ENCODE measurements at regions not wholly inside any gene's neighbourhood (a gene's known extent, or its start where the extent isn't known, plus 50 kb on each side); places are given as distances from the start of the nearest gene placed in this dataset.

DNA sequence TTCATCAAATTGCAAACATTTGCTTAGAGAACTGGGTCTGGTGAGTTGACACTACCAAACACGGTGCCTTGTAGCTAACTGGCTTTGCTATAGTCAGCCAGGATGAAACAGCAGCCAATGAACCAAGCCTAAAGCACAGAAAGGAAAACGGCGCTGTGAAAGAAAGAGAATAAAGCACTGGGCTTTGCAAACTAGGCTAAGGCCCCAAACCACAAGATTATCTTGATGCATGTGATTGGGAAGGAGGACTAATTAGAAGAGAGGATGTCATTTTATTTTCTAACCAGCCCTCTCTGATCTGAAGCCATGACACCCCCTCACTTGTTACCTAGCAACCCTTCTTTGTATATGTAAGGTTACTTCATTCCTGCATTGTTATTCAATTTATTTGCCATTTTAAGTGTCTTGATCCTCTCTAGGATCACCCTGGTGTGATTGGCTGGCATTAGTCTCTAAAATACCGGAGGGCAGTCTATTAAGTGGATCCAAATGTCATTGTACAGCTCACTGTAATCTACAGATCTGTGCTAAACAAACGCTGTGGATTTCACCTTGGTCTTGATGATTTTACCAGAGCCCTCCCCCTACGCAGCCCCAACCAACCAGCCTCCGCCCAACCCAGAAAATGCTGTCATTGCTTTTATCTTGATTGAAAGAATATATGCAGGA lies 395.4 kb upstream of the ACVR2A start:
- intact Hi-C loops (cut with micrococcal nuclease): no loop called here
- TF ChIP-seq, protein P1, sequence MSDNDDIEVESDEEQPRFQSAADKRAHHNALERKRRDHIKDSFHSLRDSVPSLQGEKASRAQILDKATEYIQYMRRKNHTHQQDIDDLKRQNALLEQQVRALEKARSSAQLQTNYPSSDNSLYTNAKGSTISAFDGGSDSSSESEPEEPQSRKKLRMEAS (IDR thresholded peaks at IDR 0.05): no peak
- TF ChIP-seq ZFX (IDR thresholded peaks at IDR 0.05) (no peak), SRF (IDR thresholded peaks at IDR 0.05; ENCODE audit: low read depth) (no peak), POLR2A (IDR thresholded peaks at IDR 0.05; ENCODE audit: borderline replicate concordance, extremely low read depth, insufficient read depth, insufficient read length) (no peak), RAD21 (IDR thresholded peaks at IDR 0.05; ENCODE audit: low read depth) (no peak), FOSL1 (IDR thresholded peaks at IDR 0.05; ENCODE audit: low read depth) (no peak), YY1 (IDR thresholded peaks at IDR 0.05; ENCODE audit: extremely low read depth, insufficient replicate concordance, low read depth, low read length) (no peak), EZH2phosphoT487 (IDR thresholded peaks at IDR 0.05; ENCODE audit: borderline replicate concordance) (no peak), EGR1 (IDR thresholded peaks at IDR 0.05; ENCODE audit: low read depth) (no peak), CEBPB (IDR thresholded peaks at IDR 0.05; ENCODE audit: low read depth) (no peak), ELF1 (IDR thresholded peaks at IDR 0.05; ENCODE audit: borderline replicate concordance, low read depth) (no peak)
- TF ChIP-seq, protein P2, sequence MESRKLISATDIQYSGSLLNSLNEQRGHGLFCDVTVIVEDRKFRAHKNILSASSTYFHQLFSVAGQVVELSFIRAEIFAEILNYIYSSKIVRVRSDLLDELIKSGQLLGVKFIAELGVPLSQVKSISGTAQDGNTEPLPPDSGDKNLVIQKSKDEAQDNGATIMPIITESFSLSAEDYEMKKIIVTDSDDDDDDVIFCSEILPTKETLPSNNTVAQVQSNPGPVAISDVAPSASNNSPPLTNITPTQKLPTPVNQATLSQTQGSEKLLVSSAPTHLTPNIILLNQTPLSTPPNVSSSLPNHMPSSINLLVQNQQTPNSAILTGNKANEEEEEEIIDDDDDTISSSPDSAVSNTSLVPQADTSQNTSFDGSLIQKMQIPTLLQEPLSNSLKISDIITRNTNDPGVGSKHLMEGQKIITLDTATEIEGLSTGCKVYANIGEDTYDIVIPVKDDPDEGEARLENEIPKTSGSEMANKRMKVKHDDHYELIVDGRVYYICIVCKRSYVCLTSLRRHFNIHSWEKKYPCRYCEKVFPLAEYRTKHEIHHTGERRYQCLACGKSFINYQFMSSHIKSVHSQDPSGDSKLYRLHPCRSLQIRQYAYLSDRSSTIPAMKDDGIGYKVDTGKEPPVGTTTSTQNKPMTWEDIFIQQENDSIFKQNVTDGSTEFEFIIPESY (IDR thresholded peaks at IDR 0.05; ENCODE audit: extremely low read depth, insufficient replicate concordance, low read length): no peak
- Histone ChIP-seq H3K4me1 (ENCODE audit: control insufficient read depth in 1 of 2, insufficient read depth in 2 of 2, low read length in 2 of 2) (no peaks in the 10 kb centered on the region), H3K4me3 (replicated peaks in 1 of 2; ENCODE audit: low read depth in 1 of 2, low read length in 2 of 2) (no peak overlapping the region), H3K4me2 (ENCODE audit: low read length) (no peak overlapping the region), H3K79me2 (ENCODE audit: insufficient read depth, low read length) (no peaks in the 10 kb centered on the region), H3K9me3 (ENCODE audit: control insufficient read depth in 1 of 2, insufficient read depth in 1 of 2, low read depth in 1 of 2, low read length in 2 of 2) (no peaks in the 10 kb centered on the region), H3K9me2 (ENCODE audit: insufficient read depth) (no peaks in the 10 kb centered on the region), H3K9ac (ENCODE audit: low read length) (no peak overlapping the region), H3K36me3 (ENCODE audit: control insufficient read depth in 1 of 2, insufficient read depth in 2 of 2, low read length in 2 of 2) (no peaks in the 10 kb centered on the region; a peak in 1 of 4 replicates), H3K27me3 (ENCODE audit: insufficient read depth, low read length) (no peaks in the 10 kb centered on the region), H3K27ac (ENCODE audit: low read depth, low read length) (no peak overlapping the region), H4K20me1 (ENCODE audit: insufficient read depth) (no peaks in the 10 kb centered on the region), H2AFZ (ENCODE audit: low read depth, low read length, poor library complexity, severe bottlenecking) (no peak overlapping the region)
- ATAC-seq (no peak), DNase-seq (ENCODE audit: low read depth, low spot score) (no peak)
- BruUV-seq (replicated peaks): no TSS peak
- ChIA-PET RAD21 (ENCODE audit: low non-redundant PET in 1 of 2, low total read pairs in 2 of 2, uncharacterized antibody in 2 of 2, unreplicated experiment in 2 of 2) (no interaction called here), CTCF (no interaction called here), POLR2A (no interaction called here)
